HG03280 (cell line): ENCODE measurements at regions not wholly inside any gene's neighbourhood (a gene's known extent, or its start where the extent isn't known, plus 50 kb on each side); places are given as distances from the start of the nearest gene placed in this dataset.
"Not testable (repeated sequence)": the region's sequence is repeated elsewhere in the genome, so short reads cannot be mapped to it uniquely, and the experiment has no call there.

Source experiments
- ATAC-seq: cut with Tn5 transposase; IDR thresholded peaks from one replicate; pipeline ENCODE4 v1.9.1; 2021; ENCODE audit warnings: mild to moderate bottlenecking, moderate library complexity; ENCODE audit not compliant: unreplicated experiment

GRCh38 chr12:16884819-16885218 lies 278.9 kb upstream of the LMO3 start:
- no peak for ATAC-seq

- no peak for ATAC-seq
Measured at GRCh38 chr12:16884056-16884455, 278.1 kb upstream of the LMO3 start.

- no peak for ATAC-seq
Measured at GRCh38 chr12:16881986-16882570, 276.1 kb upstream of the LMO3 start.

GRCh38 chr12:16880864-16881285 lies 274.9 kb upstream of the LMO3 start:
- no peak for ATAC-seq

- no peak for ATAC-seq
Measured at GRCh38 chr12:16870845-16871244, 264.9 kb upstream of the LMO3 start.

- no peak for ATAC-seq
Measured at GRCh38 chr12:16863742-16864141, 257.8 kb upstream of the LMO3 start.

GRCh38 chr12:16857456-16857923 lies 251.5 kb upstream of the LMO3 start:
- ATAC-seq, result peak; percentile 88

- no peak for ATAC-seq
Measured at GRCh38 chr12:16854465-16854864, 248.5 kb upstream of the LMO3 start.

- ATAC-seq, result no peak
Measured at GRCh38 chr12:16849473-16849872, 243.5 kb upstream of the LMO3 start.

- no peak for ATAC-seq
Measured at GRCh38 chr12:16844875-16845274, 238.9 kb upstream of the LMO3 start.

- peak; percentile 77 for ATAC-seq
Measured at GRCh38 chr12:16833376-16834015, 227.5 kb upstream of the LMO3 start.

- no peak for ATAC-seq
Measured at GRCh38 chr12:16828891-16829290, 222.9 kb upstream of the LMO3 start.

- ATAC-seq, result no peak
Measured at GRCh38 chr12:16807731-16808130, 201.8 kb upstream of the LMO3 start.

GRCh38 chr12:16796168-16796567 lies 190.2 kb upstream of the LMO3 start:
- no peak for ATAC-seq

GRCh38 chr12:16789204-16789790 lies 183.3 kb upstream of the LMO3 start:
- no peak for ATAC-seq

GRCh38 chr12:16788506-16789203 lies 182.7 kb upstream of the LMO3 start:
- no peak for ATAC-seq

GRCh38 chr12:16785953-16786352 lies 180.0 kb upstream of the LMO3 start:
- ATAC-seq, result no peak

- no peak for ATAC-seq
Measured at GRCh38 chr12:16785524-16785923, 179.6 kb upstream of the LMO3 start.

- not testable (repeated sequence) for ATAC-seq
Measured at GRCh38 chr12:16769129-16769528, 163.2 kb upstream of the LMO3 start.

- ATAC-seq, result no peak
Measured at GRCh38 chr12:16766736-16767135, 160.8 kb upstream of the LMO3 start.

- no peak for ATAC-seq
Measured at GRCh38 chr12:16763901-16764300, 157.9 kb upstream of the LMO3 start.
